Calu3 (cell line): ENCODE measurements at regions not wholly inside any gene's neighbourhood (a gene's known extent, or its start where the extent isn't known, plus 50 kb on each side); places are given as distances from the start of the nearest gene placed in this dataset.

ENCODE experiments used
- BruUV-seq: library from RNA; stranded (reverse); fragments of 400-500 nt; replicated peaks from 2 replicates; lab custom pipeline; 2021; lab: Mats Ljungman, UMichigan
- CTCF ChIA-PET: fragments of 300-600 bp; sonication (Branson Sonifier 250); formaldehyde crosslinking; loops from one replicate; lab custom pipeline; 2022; ENCODE audit warnings: antibody characterized with exemption; lab: Charles Lee
- DNase-seq: peaks from one replicate; pipeline ENCODE4 v3.0.0; 2022
- H3K27ac Mint-ChIP-seq: one replicate; pipeline ENCODE4 v1.8.0; 2022; ENCODE audit warnings: mixed read lengths; ENCODE audit not compliant: unreplicated experiment
- H3K27me3 Mint-ChIP-seq: one replicate; pipeline ENCODE4 v1.8.0; 2022; ENCODE audit warnings: mixed read lengths; ENCODE audit not compliant: unreplicated experiment
- H3K36me3 Mint-ChIP-seq: one replicate; pipeline ENCODE4 v1.8.0; 2022; ENCODE audit warnings: mild to moderate bottlenecking, moderate library complexity, mixed read lengths; ENCODE audit not compliant: insufficient read depth, unreplicated experiment
- H3K4me1 Mint-ChIP-seq: one replicate; pipeline ENCODE4 v1.8.0; 2022; ENCODE audit warnings: mild to moderate bottlenecking, low read depth, mixed read lengths; ENCODE audit not compliant: unreplicated experiment
- H3K4me3 Mint-ChIP-seq: one replicate; pipeline ENCODE4 v1.8.0; 2022; ENCODE audit warnings: mild to moderate bottlenecking, low read depth, moderate library complexity, mixed read lengths; ENCODE audit not compliant: unreplicated experiment
- H3K9me3 Mint-ChIP-seq: one replicate; pipeline ENCODE4 v1.8.0; 2022; ENCODE audit warnings: low read depth, mixed read lengths; ENCODE audit not compliant: unreplicated experiment
- intact Hi-C: fragments of 100-400 bp; cut with micrococcal nuclease; formaldehyde crosslinking; loops from one replicate; pipeline ENCODE4 v1.10.0; 2022; ENCODE audit not compliant: unreplicated experiment
- TF ChIP-seq, protein P1 (sequence below): fragments of 200-600 bp; IDR thresholded peaks from one replicate; pipeline ENCODE4 v1.8.0; 2022; ENCODE audit warnings: antibody characterized with exemption; ENCODE audit not compliant: unreplicated experiment

DNA sequence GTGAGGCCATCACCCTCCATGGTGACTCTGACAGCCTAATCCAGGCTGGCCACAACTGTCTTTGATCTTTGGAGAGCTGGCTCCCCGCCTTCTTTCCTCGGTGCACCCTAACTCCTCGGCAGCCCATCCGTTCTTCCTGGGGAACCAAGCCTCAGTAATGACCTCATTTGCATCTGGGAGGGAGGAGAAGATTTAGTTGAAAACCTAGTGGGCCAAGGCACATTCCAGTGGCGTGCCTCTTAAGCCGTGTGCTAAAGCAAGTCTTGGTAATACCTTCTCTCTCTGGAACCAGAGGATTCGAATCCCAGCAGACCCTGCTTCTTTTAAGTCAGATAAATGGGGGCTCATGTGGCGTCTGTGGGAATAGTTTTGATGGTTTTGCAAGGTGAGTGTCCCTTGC is 233.1 kb downstream of the EBLN2 start:
- no peaks in the 10 kb centered on the region for H3K9me3 Mint-ChIP-seq
- TF ChIP-seq, protein P1, sequence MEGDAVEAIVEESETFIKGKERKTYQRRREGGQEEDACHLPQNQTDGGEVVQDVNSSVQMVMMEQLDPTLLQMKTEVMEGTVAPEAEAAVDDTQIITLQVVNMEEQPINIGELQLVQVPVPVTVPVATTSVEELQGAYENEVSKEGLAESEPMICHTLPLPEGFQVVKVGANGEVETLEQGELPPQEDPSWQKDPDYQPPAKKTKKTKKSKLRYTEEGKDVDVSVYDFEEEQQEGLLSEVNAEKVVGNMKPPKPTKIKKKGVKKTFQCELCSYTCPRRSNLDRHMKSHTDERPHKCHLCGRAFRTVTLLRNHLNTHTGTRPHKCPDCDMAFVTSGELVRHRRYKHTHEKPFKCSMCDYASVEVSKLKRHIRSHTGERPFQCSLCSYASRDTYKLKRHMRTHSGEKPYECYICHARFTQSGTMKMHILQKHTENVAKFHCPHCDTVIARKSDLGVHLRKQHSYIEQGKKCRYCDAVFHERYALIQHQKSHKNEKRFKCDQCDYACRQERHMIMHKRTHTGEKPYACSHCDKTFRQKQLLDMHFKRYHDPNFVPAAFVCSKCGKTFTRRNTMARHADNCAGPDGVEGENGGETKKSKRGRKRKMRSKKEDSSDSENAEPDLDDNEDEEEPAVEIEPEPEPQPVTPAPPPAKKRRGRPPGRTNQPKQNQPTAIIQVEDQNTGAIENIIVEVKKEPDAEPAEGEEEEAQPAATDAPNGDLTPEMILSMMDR: no peak
- BruUV-seq: no TSS peak
- intact Hi-C loops: no loop called here
- CTCF ChIA-PET: no interaction called here
- no peaks in the 10 kb centered on the region for H3K36me3 Mint-ChIP-seq
- H3K27ac Mint-ChIP-seq: no peak overlapping the region
- no peak overlapping the region for H3K4me3 Mint-ChIP-seq
- no peaks in the 10 kb centered on the region for H3K4me1 Mint-ChIP-seq
- H3K27me3 Mint-ChIP-seq: peaks cover 24% of the 10 kb centered on the region
- no peak for DNase-seq

DNA sequence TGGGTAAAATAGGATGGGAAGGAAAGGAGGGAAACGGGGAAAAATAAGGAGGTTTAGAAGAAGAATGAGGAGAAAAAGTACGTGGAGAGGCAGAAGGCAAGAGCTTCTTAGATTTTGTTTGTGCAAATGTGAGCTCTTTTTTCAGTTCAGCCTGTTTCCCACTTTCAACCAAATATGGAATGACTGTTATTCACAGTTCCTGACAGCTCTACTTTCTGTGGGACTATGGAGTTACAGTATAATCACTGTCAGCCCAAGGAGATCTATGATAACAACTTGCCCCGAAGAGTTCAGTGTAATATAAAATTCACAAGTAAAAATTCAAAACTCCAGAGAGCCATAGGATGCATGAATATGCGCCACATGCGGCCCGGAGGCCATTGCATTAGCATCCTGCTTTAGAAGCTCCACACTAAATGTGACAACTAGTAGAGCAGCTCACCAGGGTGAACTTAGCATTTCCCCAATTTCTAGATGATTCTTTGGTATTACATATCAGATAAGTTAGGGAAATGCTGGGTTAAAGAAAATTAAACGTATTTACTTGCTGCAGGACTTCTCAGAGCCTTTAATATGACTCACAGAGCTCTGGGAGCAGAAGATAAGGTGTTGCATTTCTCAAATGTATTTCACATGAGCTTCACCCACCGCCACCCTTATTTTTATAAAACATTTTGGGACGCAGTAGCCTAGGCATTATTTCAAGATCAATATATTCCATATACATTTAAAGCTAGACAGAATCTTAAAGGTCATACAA is 234.6 kb downstream of the EBLN2 start:
- H3K27ac Mint-ChIP-seq: no peak overlapping the region
- no peak for DNase-seq
- no peak overlapping the region for H3K4me3 Mint-ChIP-seq
- intact Hi-C loops: no loop called here
- H3K9me3 Mint-ChIP-seq: no peaks in the 10 kb centered on the region
- peaks cover 24% of the 10 kb centered on the region for H3K27me3 Mint-ChIP-seq
- CTCF ChIA-PET: no interaction called here
- TF ChIP-seq, protein P1: no peak
- no peaks in the 10 kb centered on the region for H3K4me1 Mint-ChIP-seq
- no peaks in the 10 kb centered on the region for H3K36me3 Mint-ChIP-seq
- BruUV-seq: no TSS peak

DNA sequence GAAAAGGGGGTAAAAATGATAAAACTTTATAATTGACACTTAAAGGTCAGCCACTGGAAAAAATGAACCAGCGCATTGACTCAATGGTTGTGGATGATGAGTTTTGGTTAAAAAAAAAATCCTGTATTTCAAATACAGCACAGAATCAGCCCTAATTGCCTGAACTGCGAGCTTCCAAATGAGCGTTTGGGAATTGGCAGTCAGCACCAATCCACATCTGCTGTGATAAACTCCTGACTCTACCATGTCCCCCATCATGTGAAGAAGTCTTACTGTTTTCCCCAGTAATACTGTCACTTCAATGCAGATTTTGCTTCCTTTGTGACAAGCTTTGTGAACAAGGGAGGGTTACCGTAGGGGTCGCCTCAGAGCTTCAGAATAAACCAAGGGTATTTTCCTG is 235.4 kb downstream of the EBLN2 start:
- intact Hi-C loops: no loop called here
- Mint-ChIP-seq H3K4me1 (no peaks in the 10 kb centered on the region), H3K9me3 (no peaks in the 10 kb centered on the region), H3K36me3 (no peaks in the 10 kb centered on the region), H3K27ac (no peak overlapping the region), H3K4me3 (no peak overlapping the region), H3K27me3 (peaks cover 24% of the 10 kb centered on the region)
- BruUV-seq: no TSS peak
- no peak for DNase-seq
- CTCF ChIA-PET: no interaction called here
- TF ChIP-seq, protein P1: no peak

- H3K9me3 Mint-ChIP-seq: no peaks in the 10 kb centered on the region
- no TSS peak for BruUV-seq
- TF ChIP-seq, protein P1: no peak
- intact Hi-C loops: no loop called here
- no peak for DNase-seq
- H3K27ac Mint-ChIP-seq: no peak overlapping the region
- H3K36me3 Mint-ChIP-seq: no peaks in the 10 kb centered on the region
- peaks cover 24% of the 10 kb centered on the region for H3K27me3 Mint-ChIP-seq
- no peaks in the 10 kb centered on the region for H3K4me1 Mint-ChIP-seq
- H3K4me3 Mint-ChIP-seq: no peak overlapping the region
- CTCF ChIA-PET: no interaction called here
These were observed 237.1 kb downstream of the EBLN2 start for GRCh38 chr3:73298243-73299183.
